Smooth muscle cell (in vitro differentiated cells): ENCODE measurements at regions not wholly inside any gene's neighbourhood (a gene's known extent, or its start where the extent isn't known, plus 50 kb on each side); places are given as distances from the start of the nearest gene placed in this dataset.

Experiments
- DNase-seq: peaks from one replicate; lab custom pipeline; 2025; ENCODE audit not compliant: unreplicated experiment; lab: John Stamatoyannopoulos, UW
- H2AFZ ChIP-seq: fragments of 200-600 bp; sonication (generic); 2 replicates; pipeline ENCODE4 v1.6.0; 2016; ENCODE audit warnings: antibody characterized with exemption, low read depth, mild to moderate bottlenecking
- H3F3A ChIP-seq: fragments of 200-600 bp; sonication (generic); 2 replicates; pipeline ENCODE4 v1.6.0; 2017; ENCODE audit warnings: antibody characterized with exemption, low read depth
- H3K27ac ChIP-seq: fragments of 200-600 bp; sonication (generic); 2 replicates; pipeline ENCODE4 v1.5.1; 2016; ENCODE audit warnings: low read depth, mild to moderate bottlenecking
- H3K27me3 ChIP-seq: fragments of 200-600 bp; sonication (generic); 2 replicates; pipeline ENCODE4 v1.6.1; 2016; ENCODE audit warnings: low read depth, mild to moderate bottlenecking
- H3K36me3 ChIP-seq: fragments of 200-600 bp; sonication (generic); 2 replicates; pipeline ENCODE4 v1.5.1; 2016; ENCODE audit warnings: low read depth
- H3K4me1 ChIP-seq: fragments of 200-600 bp; sonication (generic); 2 replicates; pipeline ENCODE4 v1.5.1; 2016; ENCODE audit warnings: low read depth
- H3K4me2 ChIP-seq: fragments of 200-600 bp; sonication (generic); 2 replicates; pipeline ENCODE4 v1.6.0; 2016; ENCODE audit warnings: mild to moderate bottlenecking
- H3K4me3 ChIP-seq: fragments of 200-600 bp; sonication (generic); 2 replicates; pipeline ENCODE4 v1.5.1; 2016; ENCODE audit warnings: mild to moderate bottlenecking
- H3K79me2 ChIP-seq: fragments of 200-600 bp; sonication (generic); 2 replicates; pipeline ENCODE4 v1.6.0; 2016; ENCODE audit warnings: low read depth, mild to moderate bottlenecking
- H3K9ac ChIP-seq: fragments of 200-600 bp; sonication (generic); 2 replicates; pipeline ENCODE4 v1.6.0; 2016; ENCODE audit warnings: low read depth
- H3K9me3 ChIP-seq: fragments of 200-600 bp; sonication (generic); replicated peaks from 2 replicates; pipeline ENCODE4 v1.5.1; 2016; ENCODE audit warnings: low read depth
- H4K20me1 ChIP-seq: fragments of 200-600 bp; sonication (generic); 2 replicates; pipeline ENCODE4 v1.6.0; 2016; ENCODE audit warnings: low read depth
- WGBS: methylation state at CpG from one replicate; pipeline ENCODE4 v1.1.7; 2016; ENCODE audit warnings: low lambda C conversion rate; 5-methylcytosine and 5-hydroxymethylcytosine counted together
- TF ChIP-seq, protein P1 (sequence below): fragments of 200-600 bp; sonication (generic); IDR thresholded peaks from 2 replicates; pipeline ENCODE4 v1.5.1; 2017; ENCODE audit warnings: borderline replicate concordance, mild to moderate bottlenecking, antibody characterized with exemption; ENCODE audit not compliant: insufficient read depth, poor library complexity, severe bottlenecking

- Histone ChIP-seq H3K27ac (no peak overlapping the region), H3K4me3 (no peak overlapping the region), H3K36me3 (no peaks in the 10 kb centered on the region), H3K27me3 (no peaks in the 10 kb centered on the region), H3K4me2 (no peak overlapping the region), H3K79me2 (no peaks in the 10 kb centered on the region), H4K20me1 (no peaks in the 10 kb centered on the region), H3K4me1 (peaks cover 15% of the 10 kb centered on the region), H3K9ac (no peak overlapping the region), H3K9me3 (no peaks in the 10 kb centered on the region), H2AFZ (no peak overlapping the region), H3F3A (no peaks in the 10 kb centered on the region)
- WGBS: 44% methylated on average over 14 of the region's 15 CpGs
- TF ChIP-seq, protein P1, sequence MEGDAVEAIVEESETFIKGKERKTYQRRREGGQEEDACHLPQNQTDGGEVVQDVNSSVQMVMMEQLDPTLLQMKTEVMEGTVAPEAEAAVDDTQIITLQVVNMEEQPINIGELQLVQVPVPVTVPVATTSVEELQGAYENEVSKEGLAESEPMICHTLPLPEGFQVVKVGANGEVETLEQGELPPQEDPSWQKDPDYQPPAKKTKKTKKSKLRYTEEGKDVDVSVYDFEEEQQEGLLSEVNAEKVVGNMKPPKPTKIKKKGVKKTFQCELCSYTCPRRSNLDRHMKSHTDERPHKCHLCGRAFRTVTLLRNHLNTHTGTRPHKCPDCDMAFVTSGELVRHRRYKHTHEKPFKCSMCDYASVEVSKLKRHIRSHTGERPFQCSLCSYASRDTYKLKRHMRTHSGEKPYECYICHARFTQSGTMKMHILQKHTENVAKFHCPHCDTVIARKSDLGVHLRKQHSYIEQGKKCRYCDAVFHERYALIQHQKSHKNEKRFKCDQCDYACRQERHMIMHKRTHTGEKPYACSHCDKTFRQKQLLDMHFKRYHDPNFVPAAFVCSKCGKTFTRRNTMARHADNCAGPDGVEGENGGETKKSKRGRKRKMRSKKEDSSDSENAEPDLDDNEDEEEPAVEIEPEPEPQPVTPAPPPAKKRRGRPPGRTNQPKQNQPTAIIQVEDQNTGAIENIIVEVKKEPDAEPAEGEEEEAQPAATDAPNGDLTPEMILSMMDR: no peak
- no peak for DNase-seq
Observed at GRCh38 chr11:119975561-119976152, 162.3 kb downstream of the TRIM29 start.

- no peaks in the 10 kb centered on the region for H3K9me3 ChIP-seq
- H2AFZ ChIP-seq: no peak overlapping the region
- peaks cover 15% of the 10 kb centered on the region for H3K4me1 ChIP-seq
- no peaks in the 10 kb centered on the region for H4K20me1 ChIP-seq
- 85% methylated on average over 4 of the region's 4 CpGs for WGBS
- H3K27me3 ChIP-seq: no peaks in the 10 kb centered on the region
- no peaks in the 10 kb centered on the region for H3K36me3 ChIP-seq
- no peak overlapping the region for H3K4me3 ChIP-seq
- H3K9ac ChIP-seq: no peak overlapping the region
- no peak overlapping the region for H3K4me2 ChIP-seq
- no peaks in the 10 kb centered on the region for H3K79me2 ChIP-seq
- no peak overlapping the region for H3K27ac ChIP-seq
- TF ChIP-seq, protein P1: no peak
- H3F3A ChIP-seq: no peaks in the 10 kb centered on the region
- no peak for DNase-seq
Observed at GRCh38 chr11:119974467-119974866, 163.4 kb downstream of the TRIM29 start.

- Histone ChIP-seq H3K27me3 (no peaks in the 10 kb centered on the region), H3K4me1 (peaks cover 15% of the 10 kb centered on the region), H3F3A (no peaks in the 10 kb centered on the region), H2AFZ (no peak overlapping the region), H4K20me1 (no peaks in the 10 kb centered on the region), H3K36me3 (no peaks in the 10 kb centered on the region), H3K9me3 (no peaks in the 10 kb centered on the region), H3K4me2 (no peak overlapping the region), H3K9ac (no peak overlapping the region), H3K79me2 (no peaks in the 10 kb centered on the region), H3K4me3 (no peak overlapping the region), H3K27ac (no peak overlapping the region)
- TF ChIP-seq, protein P1: no peak
- no peak for DNase-seq
- WGBS: 58% methylated on average over 4 of the region's 4 CpGs
Observed at GRCh38 chr11:119974051-119974450, 163.9 kb downstream of the TRIM29 start.

DNA sequence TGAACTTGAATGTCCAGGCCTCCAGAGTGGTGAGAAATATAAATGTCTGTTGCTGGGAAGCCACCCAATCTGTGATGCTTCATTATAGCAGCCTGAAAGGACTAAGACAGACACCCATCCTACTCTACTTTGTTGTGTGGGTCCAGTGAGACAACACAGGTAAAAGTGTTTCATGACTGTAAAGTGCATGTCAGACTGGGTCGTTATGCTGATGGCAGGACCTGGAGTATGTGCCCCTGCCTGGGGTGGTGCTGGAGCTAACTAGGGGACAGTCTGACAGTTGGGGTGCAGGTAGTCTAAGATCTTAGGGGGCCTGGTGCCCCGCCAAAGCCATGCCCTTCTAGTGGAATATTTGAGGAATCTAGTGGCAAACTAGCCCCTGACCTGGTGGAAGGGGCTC lies 165.6 kb downstream of the TRIM29 start:
- no peak overlapping the region for H2AFZ ChIP-seq
- H3K4me2 ChIP-seq: no peak overlapping the region
- H3K27ac ChIP-seq: no peak overlapping the region
- no peaks in the 10 kb centered on the region for H3K27me3 ChIP-seq
- H3F3A ChIP-seq: no peaks in the 10 kb centered on the region
- no peaks in the 10 kb centered on the region for H3K79me2 ChIP-seq
- H4K20me1 ChIP-seq: no peaks in the 10 kb centered on the region
- no peaks in the 10 kb centered on the region for H3K9me3 ChIP-seq
- TF ChIP-seq, protein P1: no peak
- no peak overlapping the region for H3K9ac ChIP-seq
- 97% methylated on average over 2 of the region's 2 CpGs for WGBS
- no peak for DNase-seq
- no peak overlapping the region for H3K4me3 ChIP-seq
- H3K36me3 ChIP-seq: no peaks in the 10 kb centered on the region
- peaks cover 15% of the 10 kb centered on the region for H3K4me1 ChIP-seq
